NCI-H446 (cell line): ENCODE measurements at regions not wholly inside any gene's neighbourhood (a gene's known extent, or its start where the extent isn't known, plus 50 kb on each side); places are given as distances from the start of the nearest gene placed in this dataset.
A peak's percentile ranks its signal among the peaks of the same experiment; 100 is the strongest.
"Not testable (repeated sequence)": the region's sequence is repeated elsewhere in the genome, so short reads cannot be mapped to it uniquely, and the experiment has no call there.

ENCODE experiments used
- DNase-seq, 2 experiments: peaks; one replicate each; lab custom pipeline; 2025; lab: John Stamatoyannopoulos, UW

- DNase-seq: peak in 1 of 2 experiments; percentile 20
Measured at GRCh38 chr7:10592604-10593003, 381.1 kb upstream of the PHF14 start.

- DNase-seq: no peak
Measured at GRCh38 chr7:10593080-10593479, 380.6 kb upstream of the PHF14 start.

- no peak for DNase-seq
Measured at GRCh38 chr7:10596827-10597226, 376.8 kb upstream of the PHF14 start.

DNA sequence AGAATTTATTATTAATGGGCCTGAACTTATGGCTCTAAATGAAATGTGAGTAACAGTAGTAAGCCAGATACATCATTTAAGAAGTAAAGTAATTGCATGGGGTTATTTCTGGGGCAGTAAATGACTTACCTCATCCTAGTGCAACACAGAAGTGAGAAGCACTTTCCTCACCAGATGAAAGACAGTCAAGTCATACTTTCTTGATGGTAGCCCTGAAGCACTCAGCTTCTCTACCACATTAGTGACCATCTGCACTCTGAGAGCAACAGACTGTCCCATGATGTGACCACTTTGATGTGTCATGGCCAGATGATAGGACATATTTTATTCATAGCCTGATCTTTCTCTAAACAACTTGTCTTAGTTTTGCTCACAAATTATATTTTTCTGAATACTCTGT, 369.5 kb upstream of the PHF14 start:
- DNase-seq: no peak

DNA sequence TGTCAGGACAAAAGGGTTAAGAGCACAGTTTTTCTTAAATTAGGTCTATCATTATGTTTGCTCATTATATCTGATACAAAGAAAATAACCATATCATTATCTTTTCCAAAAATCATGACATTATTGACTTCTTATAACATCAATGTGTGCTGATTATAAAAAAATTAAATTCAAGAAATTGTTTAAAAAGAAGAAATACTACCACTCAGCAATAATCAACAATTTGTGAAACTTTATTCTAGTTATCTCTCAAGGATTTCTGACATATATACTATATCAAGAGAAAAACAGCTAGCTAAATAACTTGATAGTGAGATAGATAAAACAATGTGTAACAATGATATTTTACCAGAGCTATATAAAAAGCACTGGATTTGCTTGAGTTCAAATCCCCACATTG, 360.7 kb upstream of the PHF14 start:
- no peak for DNase-seq

GRCh38 chr7:10618953-10619352, 354.7 kb upstream of the PHF14 start:
- DNase-seq: no peak

DNA sequence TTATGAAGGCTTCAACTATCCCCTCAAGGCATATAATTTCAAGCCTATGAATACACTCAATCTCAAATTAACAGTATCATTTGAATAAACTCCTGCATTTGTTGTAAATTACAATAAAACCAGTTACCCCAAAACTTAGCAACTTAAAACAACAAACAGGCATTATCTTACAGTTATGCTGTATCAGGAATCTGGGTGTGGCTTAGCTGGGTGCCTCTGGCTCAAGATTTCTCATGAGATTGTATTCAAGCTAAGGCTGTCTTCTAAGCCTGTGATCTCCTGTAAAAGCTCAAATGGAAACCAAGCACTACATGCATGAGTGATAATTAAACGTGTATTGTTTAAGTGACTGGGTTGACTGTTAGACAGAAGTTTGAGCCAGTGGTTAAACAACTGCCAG, 341.0 kb upstream of the PHF14 start:
- no peak for DNase-seq

DNA sequence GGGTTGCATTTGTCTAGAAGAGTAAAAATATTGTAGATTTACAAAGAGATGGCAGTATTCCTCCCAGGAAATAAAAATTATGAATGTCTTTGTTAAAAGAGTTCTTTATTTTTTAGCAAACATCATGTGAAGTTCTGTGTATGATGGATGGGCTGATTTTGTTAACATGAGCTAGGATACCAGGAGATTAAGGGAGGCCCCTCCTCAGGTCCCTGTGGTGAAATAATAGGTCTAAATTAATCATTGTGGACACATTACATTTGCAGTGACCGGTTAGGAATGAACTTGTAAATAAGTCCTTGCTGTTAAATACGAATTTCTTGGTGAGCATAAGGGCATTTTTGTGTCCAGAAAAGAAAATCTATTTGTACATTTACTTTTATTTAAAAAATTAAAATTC, 339.4 kb upstream of the PHF14 start:
- no peak for DNase-seq

- DNase-seq: no peak
Measured at GRCh38 chr7:10637991-10638390, 335.7 kb upstream of the PHF14 start.

GRCh38 chr7:10643545-10643944, 330.1 kb upstream of the PHF14 start:
- DNase-seq: no peak

- no peak for DNase-seq
Measured at GRCh38 chr7:10644849-10645248, 328.8 kb upstream of the PHF14 start.

DNA sequence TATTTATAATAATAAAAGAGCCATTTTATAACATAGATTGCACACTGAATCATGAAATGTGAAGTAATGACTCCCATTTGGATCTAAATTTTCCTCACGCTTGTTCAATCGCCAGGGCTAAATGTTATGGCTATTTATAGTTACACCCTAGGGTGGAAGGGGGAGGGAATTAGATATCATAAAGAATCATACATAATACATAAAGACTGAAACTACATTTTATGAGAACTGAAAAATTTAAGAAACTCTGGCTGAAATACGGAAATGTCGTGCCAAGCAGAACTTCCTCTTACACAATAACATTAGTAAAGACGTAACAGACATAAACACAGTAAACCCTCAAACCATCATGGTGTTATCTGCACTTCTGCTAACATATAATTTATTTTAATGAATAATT, 327.5 kb upstream of the PHF14 start:
- DNase-seq: no peak

GRCh38 chr7:10648289-10648688, 325.4 kb upstream of the PHF14 start:
- DNase-seq: no peak

- not testable (repeated sequence) for DNase-seq
Measured at GRCh38 chr7:10649120-10649519, 324.6 kb upstream of the PHF14 start.

- no peak for DNase-seq
Measured at GRCh38 chr7:10655031-10655430, 318.6 kb upstream of the PHF14 start.

DNA sequence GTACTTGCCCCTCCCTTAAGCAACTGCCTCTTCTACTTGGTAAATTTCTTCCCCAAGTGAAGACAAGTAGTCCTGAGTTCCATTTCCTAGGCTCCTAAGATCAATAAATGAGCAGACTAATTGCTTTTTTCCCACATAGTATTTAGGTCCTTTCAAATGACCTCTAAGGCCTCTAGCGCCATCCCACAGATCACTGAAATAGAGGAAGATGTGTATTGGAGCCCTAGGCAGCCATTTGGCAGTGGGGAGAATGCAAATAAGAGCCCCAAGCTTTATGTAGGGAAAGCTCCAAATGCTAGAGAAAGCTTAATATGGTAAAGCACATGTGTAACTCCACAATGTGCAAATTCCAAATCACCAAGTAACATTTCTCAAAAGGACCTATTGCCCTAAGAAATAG, 316.5 kb upstream of the PHF14 start:
- DNase-seq: no peak

DNA sequence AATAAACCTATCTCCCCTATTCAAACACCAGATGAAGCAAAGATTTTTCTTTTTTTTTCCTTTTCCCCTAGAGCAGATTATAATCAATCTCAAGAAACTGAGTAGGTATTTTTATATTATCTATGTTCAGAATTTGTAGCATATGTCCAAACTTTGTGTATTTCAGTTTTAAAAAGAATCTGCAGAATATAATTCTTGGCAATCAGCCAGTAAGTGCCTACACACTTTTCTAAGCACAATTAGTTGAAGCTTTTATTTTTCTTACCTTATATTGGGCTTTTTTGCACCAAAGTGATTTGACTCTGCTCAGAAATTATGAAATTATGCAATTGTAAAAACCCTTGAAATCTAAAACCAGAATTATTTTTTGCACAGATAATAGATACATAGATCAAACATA, 315.8 kb upstream of the PHF14 start:
- no peak for DNase-seq

GRCh38 chr7:10662491-10662890, 311.2 kb upstream of the PHF14 start:
- DNase-seq: no peak

DNA sequence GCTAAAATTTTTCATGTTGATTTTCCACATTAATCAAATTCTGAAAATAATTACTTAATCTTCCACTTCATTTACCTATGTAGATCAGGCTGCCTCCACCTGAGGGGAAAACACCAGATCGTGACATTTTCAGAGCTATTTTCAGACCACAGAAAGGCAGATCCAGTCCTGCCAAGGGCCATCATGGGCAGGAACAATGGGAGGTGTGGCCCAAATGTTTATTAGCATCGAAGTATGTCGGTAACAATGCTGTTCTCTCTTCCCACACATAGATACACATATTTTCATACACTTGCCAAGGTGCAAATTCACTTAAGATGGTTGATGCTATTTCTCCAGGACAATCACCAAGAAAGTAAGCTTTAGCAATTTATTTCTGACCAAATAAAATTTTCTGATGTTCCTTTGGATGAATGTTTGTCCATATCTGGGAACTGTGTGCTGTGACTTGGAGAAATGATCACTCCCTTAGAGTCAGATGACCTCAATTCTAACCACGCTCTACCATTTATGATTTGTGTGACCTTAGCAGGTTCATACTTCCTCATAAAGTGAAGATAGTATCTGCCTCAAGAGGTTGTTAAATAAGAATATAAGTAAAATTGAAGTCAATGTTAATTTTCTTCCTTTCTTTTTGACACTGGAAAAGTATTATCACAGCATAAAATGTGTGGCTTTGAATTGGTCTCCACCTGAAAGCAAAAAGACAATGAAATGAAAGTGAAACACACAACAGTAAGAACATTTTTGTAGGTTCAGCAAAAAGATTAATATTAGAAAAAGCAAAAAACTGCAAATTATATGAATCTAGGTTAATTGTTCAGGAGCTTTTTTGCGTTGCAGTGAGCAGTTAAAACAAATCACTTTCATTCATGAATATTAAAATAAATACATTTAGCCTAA, 310.4 kb upstream of the PHF14 start:
- DNase-seq: no peak

DNA sequence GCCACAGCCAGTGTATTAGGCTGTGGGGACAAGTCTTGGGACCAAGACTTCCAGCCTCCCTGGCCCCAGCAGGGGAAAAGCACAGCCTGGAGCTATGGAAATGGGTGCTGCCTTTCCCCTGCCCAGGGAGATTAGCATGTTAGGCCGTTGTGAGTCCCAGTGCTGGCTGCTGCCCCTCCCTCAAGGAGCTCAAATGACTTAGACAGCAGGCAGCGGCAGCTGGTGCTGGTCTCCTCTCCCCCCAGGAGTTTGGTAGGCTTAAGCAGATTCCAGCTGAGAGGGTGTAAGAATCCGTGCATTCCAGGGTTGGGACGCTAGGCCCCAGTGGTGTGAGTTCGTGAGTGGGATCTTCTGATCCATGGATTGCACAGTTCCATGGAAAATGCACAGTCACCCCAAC, 301.5 kb upstream of the PHF14 start:
- no peak for DNase-seq

GRCh38 chr7:10677211-10677610, 296.5 kb upstream of the PHF14 start:
- DNase-seq: peak; percentile 2 to 83

GRCh38 chr7:10677668-10678232, 295.9 kb upstream of the PHF14 start:
- no peak for DNase-seq

DNA sequence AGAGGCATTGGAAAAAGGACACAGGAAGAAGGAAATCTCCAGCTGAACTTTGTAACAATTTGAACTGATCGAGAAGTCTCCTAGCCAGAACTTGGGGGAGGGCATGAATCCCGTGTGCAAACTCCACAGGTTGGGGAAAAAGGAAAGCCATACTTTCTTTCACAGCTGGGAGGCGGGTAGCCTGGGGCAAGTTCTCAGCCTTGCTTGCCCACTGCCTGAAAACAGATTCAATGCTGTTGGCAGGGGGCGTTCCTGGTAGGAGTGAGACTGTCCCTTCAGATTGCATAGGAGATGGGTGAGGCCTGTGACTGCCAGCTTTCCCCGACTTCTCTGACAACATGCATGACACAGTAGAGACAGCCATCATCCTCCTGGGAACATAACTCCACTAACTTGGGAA, 289.1 kb upstream of the PHF14 start:
- no peak for DNase-seq

GRCh38 chr7:10685040-10685439, 288.6 kb upstream of the PHF14 start:
- DNase-seq: no peak
